22Rv1 (cell line): ENCODE measurements at regions not wholly inside any gene's neighbourhood (a gene's known extent, or its start where the extent isn't known, plus 50 kb on each side); places are given as distances from the start of the nearest gene placed in this dataset.

Experiments used
- CTCF ChIP-seq: fragments of 450-650 bp; IDR thresholded peaks from 2 replicates; pipeline ENCODE4 v1.5.1; 2017; ENCODE audit warnings: mild to moderate bottlenecking
- ZFX ChIP-seq: fragments of 450-650 bp; IDR thresholded peaks from 2 replicates; pipeline ENCODE4 v1.6.1; 2017; ENCODE audit warnings: antibody characterized with exemption, borderline replicate concordance

GRCh38 chr10:55742487-55742886, 618.6 kb downstream of the ZWINT start:
- no peak for TF ChIP-seq CTCF
- no peak for TF ChIP-seq ZFX
